GM19025 (cell line): ENCODE measurements at regions not wholly inside any gene's neighbourhood (a gene's known extent, or its start where the extent isn't known, plus 50 kb on each side); places are given as distances from the start of the nearest gene placed in this dataset.
"Not testable (repeated sequence)": the region's sequence is repeated elsewhere in the genome, so short reads cannot be mapped to it uniquely, and the experiment has no call there.

Experiments
- ATAC-seq: cut with Tn5 transposase; IDR thresholded peaks from one replicate; pipeline ENCODE4 v1.9.1; 2021; ENCODE audit warnings: mild to moderate bottlenecking, low read depth, moderate library complexity; ENCODE audit not compliant: unreplicated experiment

DNA sequence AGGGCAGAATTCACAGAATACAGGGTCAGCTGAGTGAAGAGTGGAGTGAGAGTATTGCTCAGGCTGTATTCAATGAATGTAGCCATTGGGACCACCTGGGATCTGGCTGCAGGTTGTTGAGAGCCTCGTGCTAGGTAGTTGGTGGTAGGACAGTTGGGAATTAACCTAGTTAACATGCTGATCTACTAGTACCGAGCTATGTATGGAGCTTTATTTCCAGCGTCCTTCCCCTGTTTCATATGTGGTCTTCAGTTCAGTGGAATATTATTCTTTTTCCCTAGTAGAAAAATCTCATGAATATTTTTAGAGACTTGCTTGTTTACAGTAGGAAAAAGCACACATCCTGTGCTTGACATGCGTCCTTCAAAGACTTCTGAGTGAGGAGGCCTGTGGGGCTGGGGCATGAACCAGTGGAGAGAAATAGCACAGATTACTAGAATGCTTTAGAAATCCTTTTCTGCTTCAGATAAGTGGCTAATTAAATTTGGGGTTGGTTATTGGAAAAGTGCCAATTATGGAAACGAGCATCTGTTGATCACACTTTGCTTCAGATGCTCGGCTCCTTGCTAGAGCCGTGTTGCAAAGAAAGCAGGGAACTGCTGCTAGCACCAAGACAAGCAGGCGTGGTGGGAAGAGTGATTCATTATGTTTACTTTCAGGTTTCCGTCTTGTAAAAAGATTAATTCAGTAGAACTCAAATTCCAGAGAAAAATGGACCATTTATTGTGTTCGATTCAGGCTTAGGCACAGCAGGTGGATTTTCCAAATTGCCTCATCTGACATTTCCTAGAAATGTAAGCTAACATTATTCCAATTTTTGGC lies 53.6 kb downstream of the ARF6 start:
- no peak for ATAC-seq

DNA sequence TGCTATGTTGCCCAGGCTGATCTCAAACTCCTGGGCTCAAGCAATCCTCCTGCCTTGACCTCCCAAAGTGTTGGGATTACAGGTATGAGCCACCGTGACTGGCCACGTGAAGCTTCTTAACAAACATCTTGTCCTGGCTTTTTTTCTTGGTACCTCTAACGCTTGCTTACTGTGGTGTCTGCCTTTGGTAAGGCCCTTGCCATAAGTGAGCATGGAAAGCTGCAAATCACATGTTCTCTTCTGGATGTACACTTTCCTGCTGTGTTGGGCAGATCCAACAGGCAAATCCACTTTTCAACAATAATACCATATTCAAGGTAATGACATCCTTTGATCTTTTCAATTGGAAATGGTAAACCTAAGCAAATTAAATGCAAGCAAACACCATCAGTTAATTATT lies 54.6 kb downstream of the ARF6 start:
- no peak for ATAC-seq

DNA sequence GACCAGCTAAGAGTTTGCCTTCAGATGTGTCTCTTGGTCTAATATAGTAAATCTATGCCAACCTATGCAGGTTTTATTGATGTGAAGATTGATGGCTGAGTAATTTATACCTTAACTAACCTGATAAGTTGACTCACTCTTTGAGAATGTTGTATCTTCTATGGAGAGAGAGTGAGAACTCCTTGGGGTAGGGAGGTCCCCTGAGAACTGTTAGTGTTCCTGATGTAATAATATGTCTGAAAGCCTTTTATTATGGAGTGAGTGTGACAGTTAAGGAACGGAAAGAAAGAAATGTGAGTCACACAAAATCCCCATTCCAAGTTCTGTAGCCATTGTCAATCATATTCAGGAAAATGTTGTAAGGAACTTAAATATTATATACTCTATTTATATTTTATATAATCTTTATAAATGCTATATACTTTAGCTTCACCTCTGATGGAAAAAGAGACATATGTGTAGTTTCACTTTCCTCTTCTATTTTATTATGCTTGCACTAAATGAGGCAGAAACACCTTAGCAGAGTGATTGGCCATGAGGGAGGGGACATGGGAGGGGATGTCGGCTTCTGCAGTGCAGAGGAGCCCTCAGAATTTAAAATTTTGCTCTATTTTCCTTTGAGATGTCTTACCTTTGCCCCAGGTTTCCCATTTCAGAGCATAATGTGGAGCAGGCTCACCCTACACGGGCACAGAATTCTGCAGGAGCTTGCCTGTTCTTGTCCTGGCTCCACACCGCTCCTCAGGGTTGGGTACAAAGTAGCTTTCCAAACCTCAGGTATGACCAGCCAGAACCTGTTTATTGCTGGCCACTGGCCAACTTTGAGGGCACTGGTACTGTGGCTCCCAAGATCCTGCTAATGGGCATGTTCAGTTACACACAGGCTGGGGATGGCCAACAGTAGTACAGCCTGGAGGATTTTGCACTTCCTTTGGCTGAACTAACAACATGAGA lies 57.7 kb downstream of the ARF6 start:
- ATAC-seq, result no peak

DNA sequence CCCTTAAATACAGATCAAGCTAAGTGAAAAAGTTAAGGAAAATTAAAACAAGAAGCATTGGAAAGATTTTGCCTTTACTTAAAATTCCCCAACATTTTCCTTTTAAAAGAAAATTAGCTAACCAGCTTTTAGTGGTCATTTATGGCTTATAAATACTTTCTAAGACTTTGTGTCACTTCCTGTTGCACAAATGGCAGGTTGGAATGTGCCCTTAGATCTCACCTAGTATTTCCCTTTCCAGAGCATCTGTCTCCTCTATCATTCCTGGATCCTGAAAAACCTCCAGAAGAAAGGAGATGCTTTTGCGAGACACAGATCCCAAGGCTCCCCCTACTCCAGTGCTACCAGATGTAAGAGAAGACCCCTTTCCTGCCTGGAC lies 58.3 kb downstream of the ARF6 start:
- no peak for ATAC-seq

DNA sequence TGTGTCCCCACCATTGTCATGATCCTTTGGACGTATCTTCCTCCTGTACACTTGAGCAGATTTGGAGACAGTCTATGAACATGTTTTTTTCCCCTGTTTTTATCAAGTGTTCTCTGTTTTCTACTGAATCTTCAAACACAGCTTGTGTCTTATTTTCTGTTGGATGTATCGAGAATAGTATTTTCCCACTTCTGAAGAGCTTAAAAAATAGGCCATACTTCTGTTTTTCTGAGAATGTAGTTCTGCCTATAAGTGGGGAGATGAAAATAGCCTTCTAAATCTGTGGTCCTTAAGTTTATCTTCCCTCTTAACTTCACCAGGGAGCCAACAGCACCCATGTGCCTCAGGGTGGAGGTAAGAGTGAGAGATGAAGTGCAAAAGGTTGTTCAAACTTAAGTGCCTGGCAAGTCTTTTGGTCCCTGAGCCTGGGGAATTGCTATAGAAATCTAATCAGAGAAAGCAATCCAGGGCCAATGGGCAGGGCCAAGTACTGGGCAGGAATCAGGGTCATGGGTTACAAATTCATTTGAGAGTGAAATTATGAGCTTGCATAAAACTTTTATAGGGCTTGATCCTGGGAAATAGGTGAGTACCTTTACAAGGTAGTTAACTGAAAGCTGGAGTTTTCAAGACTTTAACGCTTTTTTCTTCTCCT lies 58.9 kb downstream of the ARF6 start:
- ATAC-seq, result no peak

DNA sequence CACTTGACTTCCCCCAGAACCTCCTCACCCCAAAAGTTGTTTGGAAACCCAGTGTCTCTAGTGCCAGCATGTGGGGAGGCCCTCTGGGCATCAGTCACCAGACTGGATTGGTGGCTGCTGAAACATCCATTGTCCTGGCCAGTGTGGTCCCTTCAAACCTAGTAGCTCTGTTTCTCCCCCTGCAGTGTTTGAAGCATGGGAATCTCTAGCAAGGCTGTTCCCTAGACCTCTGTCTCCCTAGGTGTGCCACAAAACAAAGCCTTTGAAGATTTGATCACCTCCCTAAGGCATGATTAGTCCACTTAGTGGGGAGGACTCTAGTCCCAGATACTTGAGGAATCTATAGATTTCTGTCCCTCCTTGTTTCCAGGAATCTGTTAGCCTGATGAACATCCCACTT lies 60.3 kb downstream of the ARF6 start:
- ATAC-seq, result no peak

DNA sequence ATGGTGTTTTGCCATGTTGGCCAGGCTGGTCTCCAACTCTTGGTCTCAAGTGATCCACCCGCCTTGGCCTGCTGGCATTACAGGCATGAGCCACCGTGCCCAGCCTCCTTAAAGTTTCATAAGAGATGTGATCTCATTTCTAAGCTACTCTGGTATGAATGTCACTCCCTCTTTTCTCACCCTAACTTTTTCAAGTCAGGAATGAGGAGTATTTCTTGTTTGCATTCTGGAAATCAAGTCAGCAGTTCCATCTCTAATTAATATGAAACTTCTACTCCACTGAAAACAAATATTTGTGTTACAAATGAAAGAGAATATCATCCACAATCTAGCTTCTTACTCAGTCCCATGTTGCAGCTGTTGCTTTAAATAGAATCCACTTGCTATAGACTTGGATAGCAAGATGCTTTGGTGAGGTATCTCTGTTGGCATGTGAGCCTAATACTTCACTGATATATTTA lies 61.3 kb downstream of the ARF6 start:
- ATAC-seq, result no peak

DNA sequence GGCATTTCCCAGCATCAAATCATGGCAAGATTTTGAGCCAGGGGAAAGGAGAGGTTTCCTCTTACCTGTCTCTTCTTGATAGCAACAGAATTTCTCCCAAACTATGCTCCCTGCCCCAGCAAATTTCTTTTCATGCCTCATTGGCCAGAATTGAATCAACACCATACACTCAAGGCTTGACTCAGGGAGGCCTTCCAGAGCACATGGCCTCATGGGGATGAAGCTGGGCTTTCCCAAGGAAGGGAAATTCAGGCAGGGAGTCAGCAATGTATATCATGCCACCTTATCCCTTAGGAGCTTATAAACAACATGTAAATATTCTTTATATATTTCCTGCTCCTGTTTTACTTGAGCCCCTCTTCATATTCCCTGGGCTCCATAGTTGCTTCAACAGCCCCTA lies 62.1 kb downstream of the ARF6 start:
- no peak for ATAC-seq

DNA sequence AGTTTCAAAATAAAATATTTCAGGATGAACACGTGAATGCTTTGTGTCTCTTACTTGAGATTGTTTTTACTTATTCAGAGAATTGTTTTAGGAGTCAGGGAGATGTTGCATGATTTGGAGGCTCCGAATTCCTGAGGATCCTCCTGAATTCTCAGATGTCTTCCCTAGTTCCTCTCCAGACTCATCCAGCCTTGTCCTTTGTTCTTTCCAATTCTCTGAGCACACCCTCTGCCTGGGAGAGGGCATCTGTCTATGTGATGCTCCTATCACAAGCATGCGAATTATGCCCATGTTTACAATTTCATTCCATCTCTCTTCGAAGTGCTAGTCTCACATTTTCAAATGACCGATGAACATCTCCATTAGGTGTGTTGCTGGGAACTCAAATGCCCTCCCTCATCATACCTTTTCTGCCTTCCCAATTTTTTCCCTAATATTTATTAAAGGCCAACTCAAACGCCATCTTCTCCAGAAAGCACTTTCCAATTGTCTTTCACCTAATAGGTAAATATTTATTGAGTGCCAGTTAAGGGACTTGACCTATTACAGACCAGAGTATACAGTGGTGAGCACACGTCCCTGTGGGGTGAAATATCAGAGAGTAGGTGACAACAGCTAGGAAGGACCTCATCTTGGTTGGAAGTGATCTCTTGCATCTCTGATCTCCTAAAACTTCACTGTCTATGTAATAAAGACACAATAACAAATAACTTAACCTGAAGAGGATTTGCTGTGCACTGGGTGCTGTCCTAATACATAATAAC lies 64.4 kb downstream of the ARF6 start:
- no peak for ATAC-seq

DNA sequence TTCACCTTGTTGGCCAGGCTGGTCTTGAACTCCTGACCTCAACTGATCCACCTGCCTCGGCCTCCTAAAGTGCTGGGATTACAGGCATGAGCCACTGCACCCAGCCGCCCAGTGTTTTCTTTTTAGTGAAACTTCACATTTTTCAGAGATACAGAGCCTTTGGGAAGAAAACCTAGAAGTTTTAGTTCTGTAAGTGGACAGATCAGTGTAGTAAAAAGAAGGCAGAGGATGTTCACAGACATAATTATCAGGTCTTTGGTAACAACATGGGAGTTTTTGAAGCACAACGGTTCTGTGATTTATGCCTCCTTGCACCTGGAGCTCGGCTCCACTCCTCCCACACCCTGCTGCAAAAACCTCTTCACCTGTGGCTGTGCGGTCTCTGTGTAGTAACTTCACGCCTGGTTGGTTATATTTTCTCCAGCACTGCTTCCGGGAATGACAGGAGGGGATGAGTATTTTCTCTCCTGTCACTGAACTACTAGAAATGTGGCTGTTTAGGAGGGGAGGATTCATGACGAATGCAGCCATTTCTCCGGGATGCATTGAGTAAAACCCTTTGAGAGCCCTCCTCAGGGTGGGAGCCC lies 67.0 kb downstream of the ARF6 start:
- no peak for ATAC-seq

DNA sequence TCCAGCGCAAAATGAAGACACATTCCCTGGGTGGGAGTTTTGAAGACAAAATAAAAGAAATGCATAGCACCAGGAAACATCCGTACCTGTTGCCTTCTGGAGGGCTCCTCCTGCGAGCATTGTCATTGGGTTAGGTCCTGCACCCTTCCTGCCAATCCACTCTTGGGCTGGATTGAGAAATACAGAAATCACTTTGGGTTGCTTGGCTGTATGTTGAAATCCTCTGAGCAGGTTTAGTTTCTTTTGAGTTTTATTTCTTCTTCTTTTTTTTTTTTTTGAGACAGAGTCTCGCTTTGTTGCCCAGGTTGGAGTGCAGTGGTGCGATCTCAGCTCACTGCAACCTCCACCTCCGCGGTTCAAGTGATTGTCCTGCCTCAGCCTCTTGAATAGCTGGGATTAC lies 67.6 kb downstream of the ARF6 start:
- no peak for ATAC-seq

DNA sequence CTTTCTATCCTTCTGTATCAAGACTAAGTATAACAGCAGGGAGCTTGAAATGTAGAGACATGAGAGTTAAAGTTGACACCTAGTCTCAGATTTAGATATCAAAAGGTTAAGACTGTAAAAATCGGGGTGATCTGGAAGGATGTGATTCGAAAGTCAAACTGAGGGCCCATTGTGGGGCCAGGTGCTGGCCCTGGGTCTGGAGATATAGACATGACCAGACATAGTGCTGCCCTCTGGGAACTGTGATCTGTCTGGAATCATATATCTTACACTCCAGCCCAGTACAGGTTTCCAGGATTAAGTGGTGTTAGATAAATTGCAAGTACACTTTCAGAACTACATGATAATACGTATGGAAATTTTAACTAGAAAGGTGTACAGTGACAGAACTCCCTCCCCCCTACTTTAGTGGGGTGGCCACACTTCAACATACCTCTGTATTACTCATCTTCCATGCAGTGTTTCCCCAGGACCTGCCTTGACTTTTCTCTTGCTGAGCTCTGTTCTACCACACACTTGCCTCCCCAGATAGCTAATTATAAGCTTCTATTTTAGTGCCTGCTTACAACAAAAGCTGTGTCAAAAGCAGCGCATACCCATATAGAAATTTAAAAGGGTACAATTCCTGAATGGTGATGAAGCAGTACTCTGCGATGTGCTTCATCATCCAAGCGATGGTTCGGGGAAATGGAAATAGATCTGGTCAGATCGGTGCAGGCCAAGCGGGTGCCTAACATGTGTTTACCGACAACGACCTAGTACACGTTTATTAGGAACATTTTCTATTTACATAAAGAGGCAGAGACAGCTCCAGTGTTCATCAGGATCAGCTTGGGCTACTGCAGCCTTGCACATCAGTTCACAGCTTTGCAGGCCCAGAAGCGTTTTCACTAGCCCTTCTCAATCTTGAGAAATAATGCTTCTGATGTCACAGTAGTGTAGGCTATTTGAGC lies 68.7 kb downstream of the ARF6 start:
- no peak for ATAC-seq

DNA sequence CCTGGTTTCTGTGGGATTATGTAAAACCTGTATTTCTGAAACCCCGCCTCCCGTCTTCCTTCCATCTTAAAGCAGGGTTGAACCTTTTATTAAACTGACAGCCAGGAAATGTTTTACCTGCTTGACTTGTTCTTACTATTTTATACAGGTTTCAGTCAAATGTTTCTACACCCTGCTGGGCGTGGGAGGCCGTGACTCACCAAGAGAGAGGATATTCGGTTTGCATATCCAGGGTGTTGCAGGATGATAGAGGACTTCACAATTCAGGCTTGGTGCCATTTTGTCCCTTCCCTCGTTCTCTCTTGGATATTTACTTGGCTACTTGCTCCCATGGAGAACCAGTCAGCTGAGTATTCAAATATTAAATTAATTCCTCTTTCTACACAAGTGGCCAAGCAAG lies 69.7 kb downstream of the ARF6 start:
- no peak for ATAC-seq

DNA sequence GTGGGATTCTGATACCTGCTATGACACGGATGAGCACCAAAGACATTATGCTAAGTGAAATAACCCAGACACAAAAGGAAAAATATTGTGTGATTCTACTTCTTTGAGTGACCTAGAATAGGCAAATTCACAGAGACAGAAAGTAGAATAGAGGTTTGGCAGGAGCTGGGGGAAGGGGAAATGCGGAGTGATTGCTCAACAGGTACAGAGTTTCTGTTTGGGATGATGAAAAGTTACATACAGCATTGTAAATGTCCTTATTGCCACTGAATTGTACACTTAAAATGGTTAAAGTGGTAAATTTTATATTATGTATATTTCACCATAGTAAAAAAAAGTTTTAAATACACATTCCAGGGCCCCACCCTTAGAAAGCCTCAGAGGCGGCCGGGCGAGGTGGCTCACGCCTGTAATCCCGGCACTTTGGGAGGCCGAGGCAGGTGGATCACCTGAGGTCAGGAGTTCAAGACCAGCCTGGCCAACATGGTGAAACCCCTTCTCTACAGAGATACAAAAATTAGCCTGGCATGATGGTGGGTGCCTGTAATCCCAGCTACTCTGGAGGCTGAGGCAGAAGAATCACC lies 72.3 kb downstream of the ARF6 start:
- ATAC-seq, result not testable (repeated sequence)

DNA sequence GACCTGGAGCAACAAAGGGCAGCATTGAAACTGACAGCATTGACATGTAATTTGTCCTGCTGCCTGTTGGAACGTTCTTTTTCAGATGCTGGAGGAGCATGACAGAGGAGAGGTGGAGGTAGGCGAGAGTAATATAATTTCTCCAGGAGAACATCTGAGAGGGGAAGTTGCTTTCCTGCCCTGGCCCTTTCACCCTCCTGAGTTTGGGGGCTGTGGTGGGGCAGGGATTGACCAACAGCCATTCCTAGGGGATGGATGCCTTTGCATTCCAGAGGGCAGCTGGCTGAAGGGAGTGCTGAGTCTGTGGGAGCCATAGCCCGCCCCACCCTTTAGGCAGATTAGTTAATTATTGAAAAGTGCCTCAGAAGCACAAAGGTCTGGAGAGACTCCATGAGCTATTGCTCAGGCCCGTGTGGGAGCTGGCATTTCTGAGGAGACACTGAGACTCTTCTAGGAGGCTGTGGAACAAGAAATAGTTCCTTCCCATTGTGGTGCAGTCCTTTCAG lies 73.5 kb downstream of the ARF6 start:
- no peak for ATAC-seq

DNA sequence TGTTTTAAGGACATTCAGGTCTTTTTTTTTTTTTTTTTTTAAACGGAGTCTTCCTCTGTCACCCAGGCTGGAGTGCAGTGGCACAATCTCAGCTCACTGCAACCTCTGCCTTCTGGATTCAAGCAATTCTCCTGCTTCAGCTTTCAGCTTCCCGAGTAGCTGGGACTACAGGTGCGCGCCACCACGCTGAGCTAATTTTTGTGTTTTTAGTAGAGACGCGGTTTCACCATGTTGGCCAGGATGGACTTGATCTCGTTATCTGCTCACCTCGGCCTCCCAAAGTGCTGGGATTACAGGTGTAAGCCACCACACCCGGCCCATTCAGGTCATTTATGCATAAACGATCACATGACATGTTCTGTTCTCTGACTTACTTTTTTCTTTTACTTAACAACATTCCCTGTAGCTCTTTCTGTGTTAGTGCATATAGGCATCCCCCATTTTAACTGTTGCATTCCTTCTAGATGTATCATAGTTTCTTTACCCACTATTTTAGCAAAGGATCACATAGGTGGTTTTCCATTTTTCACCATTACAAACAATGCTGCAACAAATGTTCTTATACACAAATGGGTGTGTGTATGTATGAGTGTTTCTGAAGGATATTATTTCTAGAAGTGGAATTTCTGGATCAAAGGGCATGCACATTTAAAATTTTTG lies 74.2 kb downstream of the ARF6 start:
- no peak for ATAC-seq

DNA sequence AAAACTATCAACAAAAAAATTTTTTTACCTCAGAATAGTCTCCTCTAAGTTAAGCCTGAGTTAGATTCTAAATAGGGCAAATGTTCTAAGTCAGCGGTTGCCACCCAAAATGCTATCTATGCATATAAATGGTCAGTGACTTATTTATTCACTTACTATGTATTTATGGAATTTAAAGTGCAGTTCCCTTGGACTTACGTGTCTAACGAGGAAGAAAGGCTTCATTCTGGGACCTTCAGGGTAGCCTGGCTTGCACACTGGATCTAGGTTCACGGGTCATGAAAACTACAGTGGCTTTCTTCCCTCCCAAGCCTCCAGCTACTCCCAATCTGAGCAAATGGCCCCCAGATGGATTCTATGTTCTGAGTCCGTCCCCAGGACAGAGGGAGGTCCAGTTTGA lies 77.1 kb downstream of the ARF6 start:
- ATAC-seq, result no peak
